MM.1S (cell line): ENCODE measurements at regions not wholly inside any gene's neighbourhood (a gene's known extent, or its start where the extent isn't known, plus 50 kb on each side); places are given as distances from the start of the nearest gene placed in this dataset.

ENCODE experiments used
- DNase-seq: peaks from one replicate; pipeline ENCODE4 v3.0.0-alpha.2; 2015
- H2AFZ ChIP-seq: fragments of 300-600 bp; sonication (generic); 2 replicates; pipeline ENCODE4 v1.6.0; 2016; ENCODE audit warnings: antibody characterized with exemption, low read length
- H3F3A ChIP-seq: fragments of 300-600 bp; sonication (generic); 2 replicates; pipeline ENCODE4 v1.6.1; 2016; ENCODE audit warnings: mild to moderate bottlenecking, antibody characterized with exemption, low read length, moderate library complexity, mixed read lengths; ENCODE audit not compliant: insufficient read depth
- H3K27ac ChIP-seq: fragments of 300-600 bp; sonication (generic); 2 replicates; pipeline ENCODE4 v1.5.1; 2016; ENCODE audit warnings: mild to moderate bottlenecking, low read length
- H3K27me3 ChIP-seq: fragments of 300-600 bp; sonication (generic); replicated peaks from 2 replicates; pipeline ENCODE4 v1.6.0; 2016; ENCODE audit warnings: low read length; ENCODE audit not compliant: insufficient read depth
- H3K36me3 ChIP-seq: fragments of 300-600 bp; sonication (generic); replicated peaks from 2 replicates; pipeline ENCODE4 v1.6.1; 2016; ENCODE audit warnings: mild to moderate bottlenecking, low read length, mixed read lengths; ENCODE audit not compliant: insufficient read depth
- H3K4me1 ChIP-seq: fragments of 300-600 bp; sonication (generic); 2 replicates; pipeline ENCODE4 v1.6.1; 2016; ENCODE audit warnings: low read length, mixed read lengths
- H3K4me2 ChIP-seq: fragments of 300-600 bp; sonication (generic); 2 replicates; pipeline ENCODE4 v1.6.0; 2016; ENCODE audit warnings: low read depth, low read length
- H3K4me3 ChIP-seq: fragments of 300-600 bp; sonication (generic); 2 replicates; pipeline ENCODE4 v1.5.1; 2016; ENCODE audit warnings: low read length, mixed read lengths
- H3K79me2 ChIP-seq: fragments of 300-600 bp; sonication (generic); 2 replicates; pipeline ENCODE4 v1.6.1; 2016; ENCODE audit warnings: mixed run types, low read length, mixed read lengths
- H3K9ac ChIP-seq: fragments of 300-600 bp; sonication (generic); 2 replicates; pipeline ENCODE4 v1.6.1; 2016; ENCODE audit warnings: low read length, mixed read lengths
- H3K9me2 ChIP-seq: fragments of 300-600 bp; sonication (generic); replicated peaks from 2 replicates; pipeline ENCODE4 v1.6.1; 2016; ENCODE audit warnings: mild to moderate bottlenecking, low read length, mixed read lengths; ENCODE audit not compliant: insufficient read depth
- H3K9me3 ChIP-seq: fragments of 300-600 bp; sonication (generic); replicated peaks from 2 replicates; pipeline ENCODE4 v1.6.1; 2016; ENCODE audit warnings: mild to moderate bottlenecking, low read length, mixed read lengths; ENCODE audit not compliant: insufficient read depth
- H4K20me1 ChIP-seq: fragments of 300-600 bp; sonication (generic); 2 replicates; pipeline ENCODE4 v1.6.1; 2016; ENCODE audit warnings: mild to moderate bottlenecking, low read length, moderate library complexity, mixed read lengths; ENCODE audit not compliant: insufficient read depth
- EZH2 ChIP-seq: fragments of 300-600 bp; sonication (generic); optimal IDR thresholded peaks from 2 replicates; pipeline ENCODE3; 2017; ENCODE audit warnings: low read depth, mild to moderate bottlenecking, antibody characterized with exemption, low read length, mixed read lengths
- EZH2phosphoT487 ChIP-seq: fragments of 300-600 bp; sonication (generic); IDR thresholded peaks from 2 replicates; pipeline ENCODE4 v1.6.1; 2018; ENCODE audit warnings: antibody characterized with exemption, low read length
- TF ChIP-seq, protein P1 (sequence below): fragments of 300-600 bp; sonication (generic); IDR thresholded peaks from 2 replicates; pipeline ENCODE4 v1.5.1; 2016; ENCODE audit warnings: antibody characterized with exemption, low read length, mixed read lengths

DNA sequence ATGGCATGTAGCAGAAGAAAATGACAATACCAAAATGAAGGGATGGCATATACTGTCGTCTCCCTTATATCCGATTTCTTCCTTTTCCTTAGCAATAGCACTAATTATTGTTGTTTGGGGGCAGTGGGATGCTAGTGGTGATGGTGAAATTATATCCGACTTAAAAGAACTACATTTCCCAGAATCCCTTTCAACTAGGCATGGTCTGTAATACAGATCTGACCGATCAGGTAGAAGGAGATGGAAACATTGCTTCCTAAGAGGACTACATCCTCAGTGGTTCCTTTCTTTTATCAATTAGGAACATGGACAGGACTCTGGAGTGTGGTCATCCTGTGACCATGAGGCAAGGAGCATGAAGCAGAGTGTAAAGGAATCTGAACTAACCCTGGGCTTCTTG, 532.6 kb downstream of the CBLN4 start:
- no peak for TF ChIP-seq EZH2
- no peak overlapping the region for H2AFZ ChIP-seq
- H3K9ac ChIP-seq = no peak overlapping the region
- H3K9me2 ChIP-seq = no peaks in the 10 kb centered on the region
- H3K4me1 ChIP-seq = no peaks in the 10 kb centered on the region
- no peaks in the 10 kb centered on the region for H3K9me3 ChIP-seq
- H4K20me1 ChIP-seq = no peaks in the 10 kb centered on the region
- H3K79me2 ChIP-seq = no peaks in the 10 kb centered on the region
- H3K27me3 ChIP-seq = no peaks in the 10 kb centered on the region
- no peak for DNase-seq
- no peak overlapping the region for H3K4me2 ChIP-seq
- no peak overlapping the region for H3K27ac ChIP-seq
- H3K36me3 ChIP-seq = no peaks in the 10 kb centered on the region
- no peaks in the 10 kb centered on the region for H3F3A ChIP-seq
- H3K4me3 ChIP-seq = no peak overlapping the region

DNA sequence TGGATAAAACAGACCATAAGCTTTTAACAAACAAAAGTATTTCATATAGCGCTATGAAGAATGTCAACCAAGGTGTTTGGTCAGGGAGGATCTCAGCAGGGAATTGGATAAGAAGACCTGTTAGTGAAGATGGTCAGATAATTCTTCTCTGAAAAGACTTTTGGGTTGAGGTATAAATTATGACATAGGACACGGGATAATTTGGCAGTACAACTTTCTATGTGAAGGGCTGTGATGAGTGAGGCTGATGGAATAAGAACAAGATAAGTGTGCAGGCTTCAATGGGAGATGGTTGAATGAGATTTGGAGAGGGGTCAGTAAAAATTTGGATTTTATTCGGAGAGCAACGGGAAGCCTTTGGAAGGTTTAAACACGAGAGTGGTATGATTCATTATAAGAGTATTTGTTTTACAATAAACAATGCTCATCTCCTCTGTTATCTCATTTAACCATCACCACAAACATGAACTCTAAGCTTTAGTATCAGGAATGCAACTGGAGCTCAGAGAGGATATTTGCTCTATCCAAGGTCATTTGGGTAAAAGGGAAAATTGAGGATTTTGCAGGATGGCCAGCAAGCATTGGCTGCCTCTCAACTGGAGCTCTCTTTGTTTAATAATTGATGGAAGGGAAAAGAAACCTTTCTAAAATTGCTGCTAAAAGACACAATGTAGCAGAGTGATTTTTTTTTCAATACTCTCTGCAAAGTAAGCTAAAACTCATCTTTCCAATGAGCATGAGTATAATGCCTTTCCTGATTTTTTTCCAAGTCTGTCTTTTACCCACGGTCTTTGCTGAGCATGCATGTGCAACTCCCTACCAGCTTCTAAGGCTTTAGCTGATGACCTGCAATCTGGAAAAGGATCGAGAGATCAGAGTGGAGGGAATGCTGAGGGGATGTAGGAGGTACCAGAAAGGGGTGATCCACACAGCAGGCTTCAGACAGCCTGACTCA, 534.0 kb downstream of the CBLN4 start:
- Histone ChIP-seq H3F3A (no peaks in the 10 kb centered on the region), H3K4me2 (no peak overlapping the region), H4K20me1 (no peaks in the 10 kb centered on the region), H3K79me2 (no peaks in the 10 kb centered on the region), H2AFZ (no peak overlapping the region), H3K9ac (no peak overlapping the region), H3K36me3 (no peaks in the 10 kb centered on the region), H3K27me3 (no peaks in the 10 kb centered on the region), H3K4me3 (no peak overlapping the region), H3K9me2 (no peaks in the 10 kb centered on the region), H3K4me1 (no peaks in the 10 kb centered on the region), H3K27ac (no peak overlapping the region), H3K9me3 (no peaks in the 10 kb centered on the region)
- no peak for DNase-seq
- TF ChIP-seq, protein P1, sequence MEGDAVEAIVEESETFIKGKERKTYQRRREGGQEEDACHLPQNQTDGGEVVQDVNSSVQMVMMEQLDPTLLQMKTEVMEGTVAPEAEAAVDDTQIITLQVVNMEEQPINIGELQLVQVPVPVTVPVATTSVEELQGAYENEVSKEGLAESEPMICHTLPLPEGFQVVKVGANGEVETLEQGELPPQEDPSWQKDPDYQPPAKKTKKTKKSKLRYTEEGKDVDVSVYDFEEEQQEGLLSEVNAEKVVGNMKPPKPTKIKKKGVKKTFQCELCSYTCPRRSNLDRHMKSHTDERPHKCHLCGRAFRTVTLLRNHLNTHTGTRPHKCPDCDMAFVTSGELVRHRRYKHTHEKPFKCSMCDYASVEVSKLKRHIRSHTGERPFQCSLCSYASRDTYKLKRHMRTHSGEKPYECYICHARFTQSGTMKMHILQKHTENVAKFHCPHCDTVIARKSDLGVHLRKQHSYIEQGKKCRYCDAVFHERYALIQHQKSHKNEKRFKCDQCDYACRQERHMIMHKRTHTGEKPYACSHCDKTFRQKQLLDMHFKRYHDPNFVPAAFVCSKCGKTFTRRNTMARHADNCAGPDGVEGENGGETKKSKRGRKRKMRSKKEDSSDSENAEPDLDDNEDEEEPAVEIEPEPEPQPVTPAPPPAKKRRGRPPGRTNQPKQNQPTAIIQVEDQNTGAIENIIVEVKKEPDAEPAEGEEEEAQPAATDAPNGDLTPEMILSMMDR = no peak
- TF ChIP-seq EZH2 = no peak
- no peak for TF ChIP-seq EZH2phosphoT487

DNA sequence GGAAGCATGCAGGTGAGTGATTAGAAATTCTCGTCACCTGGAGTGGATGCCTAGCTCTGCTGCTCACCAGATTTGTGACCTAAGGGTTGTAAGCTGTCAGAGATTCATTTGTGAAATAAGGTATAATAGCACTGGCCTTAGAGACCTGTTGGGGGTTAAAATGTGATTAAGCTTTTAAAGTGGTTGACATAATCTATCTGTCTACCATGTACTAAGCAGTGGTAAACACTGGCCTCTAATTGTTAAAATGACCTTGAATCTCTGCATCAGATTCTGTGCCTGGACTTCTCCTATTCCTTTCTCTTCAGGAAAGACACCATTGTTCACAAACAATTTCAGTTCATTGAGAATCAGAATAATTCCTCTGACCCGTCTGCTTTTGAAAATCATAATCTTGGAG, 536.2 kb downstream of the CBLN4 start:
- no peak overlapping the region for H3K9ac ChIP-seq
- no peak overlapping the region for H3K4me3 ChIP-seq
- H3K79me2 ChIP-seq = no peaks in the 10 kb centered on the region
- H3K9me2 ChIP-seq = no peaks in the 10 kb centered on the region
- H4K20me1 ChIP-seq = no peaks in the 10 kb centered on the region
- H2AFZ ChIP-seq = no peak overlapping the region
- no peak for DNase-seq
- H3K4me2 ChIP-seq = no peak overlapping the region
- H3K4me1 ChIP-seq = no peaks in the 10 kb centered on the region
- no peaks in the 10 kb centered on the region for H3K36me3 ChIP-seq
- H3K9me3 ChIP-seq = no peaks in the 10 kb centered on the region
- no peaks in the 10 kb centered on the region for H3K27me3 ChIP-seq
- no peak overlapping the region for H3K27ac ChIP-seq
- TF ChIP-seq EZH2 (no peak), EZH2phosphoT487 (no peak)
- TF ChIP-seq, protein P1 = no peak
- no peaks in the 10 kb centered on the region for H3F3A ChIP-seq

DNA sequence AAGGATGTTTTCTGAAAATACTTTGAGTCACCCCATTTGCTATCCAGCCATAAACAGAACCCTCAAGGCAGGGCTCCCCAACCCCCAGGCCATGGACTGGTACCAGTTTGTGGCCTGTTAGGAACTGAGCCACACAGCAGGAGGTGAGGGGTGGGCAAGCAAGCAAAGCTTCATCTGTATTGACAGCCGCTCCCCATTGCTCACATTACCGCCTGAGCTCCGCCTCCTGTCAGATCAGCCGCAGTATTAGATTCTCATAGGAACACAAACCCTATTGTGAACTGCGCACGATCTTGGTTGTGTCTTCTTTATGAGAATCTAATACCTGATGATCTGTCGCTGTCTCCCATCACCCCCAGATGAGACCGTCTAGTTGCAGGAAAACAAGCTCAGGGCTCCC, 543.8 kb downstream of the CBLN4 start:
- H3K36me3 ChIP-seq = no peaks in the 10 kb centered on the region
- no peak overlapping the region for H2AFZ ChIP-seq
- H3K27ac ChIP-seq = no peak overlapping the region
- H3K4me1 ChIP-seq = no peaks in the 10 kb centered on the region
- no peaks in the 10 kb centered on the region for H3F3A ChIP-seq
- H3K79me2 ChIP-seq = no peaks in the 10 kb centered on the region
- H3K9me2 ChIP-seq = no peaks in the 10 kb centered on the region
- TF ChIP-seq EZH2 (no peak), EZH2phosphoT487 (no peak)
- TF ChIP-seq, protein P1 = no peak
- H3K9ac ChIP-seq = no peak overlapping the region
- H3K4me2 ChIP-seq = no peak overlapping the region
- no peaks in the 10 kb centered on the region for H3K9me3 ChIP-seq
- H4K20me1 ChIP-seq = no peaks in the 10 kb centered on the region
- no peak for DNase-seq
- H3K4me3 ChIP-seq = no peak overlapping the region
- no peaks in the 10 kb centered on the region for H3K27me3 ChIP-seq
